OCI-M1 (cell line): ENCODE measurements at regions not wholly inside any gene's neighbourhood (a gene's known extent, or its start where the extent isn't known, plus 50 kb on each side); places are given as distances from the start of the nearest gene placed in this dataset.

ENCODE experiments used
- DNase-seq: peaks from one replicate; lab custom pipeline; 2025; lab: John Stamatoyannopoulos, UW

GRCh38 chr21:43364261-43364510 lies 62.7 kb downstream of the SIK1 start:
- DNase-seq, result no peak

GRCh38 chr21:43363506-43364260 lies 63.2 kb downstream of the SIK1 start:
- no peak for DNase-seq

- DNase-seq, result peak; percentile 88
These were observed 64.0 kb downstream of the SIK1 start for GRCh38 chr21:43362915-43363314.

- DNase-seq, result no peak
These were observed 64.6 kb downstream of the SIK1 start for GRCh38 chr21:43362321-43362791.

GRCh38 chr21:43361493-43362296 lies 65.2 kb downstream of the SIK1 start:
- DNase-seq, result no peak

DNA sequence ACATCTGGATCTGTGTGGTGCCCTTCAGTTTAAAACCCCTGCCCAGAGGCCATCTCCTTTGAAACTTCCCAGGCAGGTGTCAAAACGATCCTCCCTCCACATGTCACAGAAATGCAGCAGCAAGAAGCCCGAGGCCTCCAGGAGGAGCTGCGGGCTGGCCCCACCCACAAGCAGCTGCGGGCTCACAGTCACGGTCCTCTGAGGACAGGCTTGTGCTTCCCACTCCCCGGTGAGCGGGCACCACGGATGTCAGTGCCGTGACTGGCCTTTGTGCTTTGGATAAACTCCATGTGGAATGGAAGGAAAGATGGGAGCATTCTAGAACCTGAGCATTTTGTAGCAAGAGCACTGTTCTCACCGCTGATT lies 65.8 kb downstream of the SIK1 start:
- peak; percentile 25 for DNase-seq

DNA sequence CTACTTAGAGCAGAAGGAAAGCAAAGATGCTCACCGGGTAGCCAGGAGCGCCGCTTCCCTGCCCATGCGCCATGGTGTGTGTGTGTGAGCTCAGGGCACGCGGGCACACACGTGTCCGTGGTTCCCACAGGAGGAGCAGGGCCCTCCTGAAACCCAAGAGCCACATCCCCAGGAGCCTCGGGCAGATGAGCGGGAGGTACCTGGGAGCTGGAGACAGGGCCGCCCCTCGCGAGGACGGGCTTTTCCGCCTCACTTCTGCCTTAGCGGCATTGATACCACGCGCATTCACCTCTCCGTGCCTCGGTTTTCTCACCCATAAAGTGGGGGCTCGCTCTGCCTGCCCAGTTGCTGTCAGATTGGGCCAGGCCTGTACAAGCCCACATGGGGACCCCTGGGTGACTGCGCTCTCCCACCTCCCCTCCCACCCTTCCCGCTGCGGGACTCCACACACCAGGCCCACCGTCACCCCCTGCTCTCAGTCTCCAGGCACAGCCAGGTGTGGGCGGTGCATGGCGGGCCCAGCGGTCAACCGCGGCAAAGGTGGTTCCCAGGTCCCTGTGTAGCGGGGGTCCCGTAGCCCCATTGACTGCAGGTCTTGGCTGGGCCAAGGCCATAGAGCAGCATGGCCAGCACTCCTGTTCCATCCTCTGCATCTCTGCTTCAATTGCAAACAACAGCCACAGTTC lies 66.3 kb downstream of the SIK1 start:
- no peak for DNase-seq

- DNase-seq, result no peak
These were observed 67.8 kb downstream of the SIK1 start for GRCh38 chr21:43358940-43359822.

GRCh38 chr21:43357715-43358430 lies 69.1 kb downstream of the SIK1 start:
- DNase-seq, result no peak

DNA sequence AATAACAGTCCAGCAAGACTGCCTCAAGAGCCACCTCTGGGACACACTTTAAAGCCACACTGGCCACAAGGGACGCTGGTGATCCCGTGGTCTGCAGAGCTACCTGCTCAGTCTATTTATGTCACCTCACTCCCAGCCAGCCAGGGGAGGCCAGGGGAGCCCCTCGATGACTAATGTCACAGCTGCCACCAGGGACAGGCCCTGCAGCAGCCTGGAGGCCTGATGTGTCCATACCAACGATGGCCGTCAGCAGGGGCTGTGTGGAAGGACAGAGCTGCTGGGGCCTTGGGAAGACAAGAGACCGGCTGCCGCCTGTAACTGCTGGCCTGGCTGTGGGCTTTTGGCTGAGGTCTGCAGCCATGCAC lies 71.0 kb downstream of the SIK1 start:
- peak; percentile 25 for DNase-seq

DNA sequence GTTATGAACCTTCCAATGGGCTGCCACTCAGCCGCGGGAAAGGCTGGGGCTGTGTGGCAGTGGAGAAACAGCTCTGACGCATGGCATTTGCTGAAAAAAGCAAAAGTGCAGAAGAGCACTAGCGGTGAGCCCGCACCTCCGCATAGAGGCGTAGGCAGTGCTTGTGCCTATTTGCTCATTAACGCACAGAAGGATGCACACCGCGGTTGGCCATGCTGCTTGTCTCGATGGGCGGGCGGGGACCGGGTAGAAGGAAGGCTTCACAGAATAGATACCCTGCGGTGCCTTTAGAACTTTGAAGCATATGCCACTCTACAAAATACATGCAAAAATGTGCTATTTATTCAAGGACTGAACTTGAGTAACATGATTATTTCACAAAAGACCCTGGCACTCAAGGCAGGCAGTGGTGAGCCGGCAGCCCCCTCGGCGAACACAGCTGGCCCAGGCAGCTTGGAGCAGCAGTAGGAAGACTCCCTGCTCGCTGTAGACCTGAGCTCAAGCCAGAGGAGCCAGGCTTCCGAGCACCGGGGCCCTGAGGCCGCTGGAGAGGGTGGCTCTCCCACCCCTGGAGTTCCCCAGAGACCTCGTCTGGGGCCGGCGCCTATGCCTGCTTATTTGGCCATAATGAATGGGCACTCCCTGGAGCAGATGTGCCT lies 71.5 kb downstream of the SIK1 start:
- no peak for DNase-seq

GRCh38 chr21:43354666-43355065 lies 72.3 kb downstream of the SIK1 start:
- no peak for DNase-seq

- no peak for DNase-seq
These were observed 72.9 kb downstream of the SIK1 start for GRCh38 chr21:43354026-43354420.

DNA sequence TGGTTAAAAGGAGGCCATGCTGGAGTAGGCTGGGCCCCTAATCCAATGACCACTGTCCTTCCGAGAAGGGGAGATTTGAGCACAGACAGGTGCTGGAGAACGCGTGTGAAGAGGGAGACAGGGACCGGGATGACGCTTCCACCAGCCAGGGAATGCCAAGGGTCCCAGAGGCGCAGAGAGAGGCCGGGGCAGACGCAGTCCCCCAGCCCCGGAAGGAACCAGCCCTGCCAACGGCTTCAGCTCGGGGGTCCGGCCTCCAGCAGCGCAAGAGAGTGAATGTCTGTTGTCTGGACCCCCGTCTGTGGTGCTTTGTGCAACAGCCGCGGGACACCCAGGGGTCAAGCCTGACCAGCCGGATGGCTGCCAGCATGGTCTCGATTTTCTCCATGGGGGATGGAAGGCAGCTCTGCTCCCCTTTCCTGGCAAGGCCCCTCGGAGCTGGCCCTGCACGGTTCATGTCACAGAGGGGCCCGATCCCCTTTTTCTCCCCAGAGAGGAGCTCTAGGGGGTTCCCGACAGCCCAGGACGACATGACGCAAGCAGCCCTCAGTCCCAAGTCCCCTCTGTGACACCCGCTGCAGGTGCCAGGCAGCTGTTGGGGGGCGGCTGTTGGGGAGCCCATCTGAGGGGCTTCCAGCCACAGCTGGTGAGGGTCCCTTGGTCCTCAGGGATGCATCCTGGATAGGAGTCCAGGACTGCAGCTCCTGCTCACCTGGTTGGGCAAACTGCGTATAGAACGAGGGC lies 73.5 kb downstream of the SIK1 start:
- DNase-seq, result no peak

GRCh38 chr21:43352568-43353281 lies 74.2 kb downstream of the SIK1 start:
- DNase-seq, result peak; percentile 29

- no peak for DNase-seq
These were observed 74.8 kb downstream of the SIK1 start for GRCh38 chr21:43352154-43352537.

- no peak for DNase-seq
These were observed 75.3 kb downstream of the SIK1 start for GRCh38 chr21:43351501-43352153.

GRCh38 chr21:43349644-43350043 lies 77.3 kb downstream of the SIK1 start:
- DNase-seq, result no peak

GRCh38 chr21:43348801-43349261 lies 78.1 kb downstream of the SIK1 start:
- DNase-seq, result no peak
